Omental fat pad (tissue), 3 donors: ENCODE measurements at regions not wholly inside any gene's neighbourhood (a gene's known extent, or its start where the extent isn't known, plus 50 kb on each side); places are given as distances from the start of the nearest gene placed in this dataset.

Source experiments
- ATAC-seq: fragments of 150-250 bp; one replicate; pipeline ENCODE4 v1.9.1; 2016; ENCODE audit warnings: mild to moderate bottlenecking, moderate library complexity; ENCODE audit not compliant: low FRiP score
- DNase-seq: peaks from one replicate; pipeline ENCODE4 v3.0.0-alpha.2; 2019; ENCODE audit warnings: low spot score
- CTCF ChIP-seq, 3 donors: fragments of 450-650 bp; IDR thresholded peaks; one replicate each; pipeline ENCODE4 v1.5.1; 2016 to 2017; ENCODE audit warnings: antibody characterized with exemption in 3 of 3, mild to moderate bottlenecking in 3 of 3, moderate library complexity in 2 of 3

DNA sequence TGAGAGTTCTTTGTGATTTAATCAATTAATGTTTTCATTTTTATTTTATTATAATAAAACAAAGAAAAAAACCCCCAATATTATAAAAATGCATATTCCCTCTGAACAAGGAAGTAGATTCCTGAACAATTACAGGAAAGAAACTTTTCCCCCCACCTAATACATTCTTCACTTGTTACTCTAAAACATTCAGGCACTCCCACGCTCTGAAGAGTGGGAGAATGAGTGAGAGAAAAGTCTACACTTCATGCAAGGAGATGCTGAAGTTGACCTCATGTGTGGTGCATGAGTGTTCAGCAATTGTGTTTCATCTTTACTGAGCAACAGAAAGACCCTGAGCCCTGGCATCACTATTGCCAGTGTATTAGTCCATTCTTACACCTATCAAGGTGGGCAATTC is 244.2 kb upstream of the IGFBP3 start:
- TF ChIP-seq CTCF (IDR thresholded peaks at IDR 0.05) = no peak
- ATAC-seq (peak; percentile 71), DNase-seq (no peak)

- no peak for TF ChIP-seq CTCF (IDR thresholded peaks at IDR 0.05)
- DNase-seq (no peak), ATAC-seq (peak; percentile 43)
These were observed 243.6 kb upstream of the IGFBP3 start for GRCh38 chr7:46164629-46165028.

DNA sequence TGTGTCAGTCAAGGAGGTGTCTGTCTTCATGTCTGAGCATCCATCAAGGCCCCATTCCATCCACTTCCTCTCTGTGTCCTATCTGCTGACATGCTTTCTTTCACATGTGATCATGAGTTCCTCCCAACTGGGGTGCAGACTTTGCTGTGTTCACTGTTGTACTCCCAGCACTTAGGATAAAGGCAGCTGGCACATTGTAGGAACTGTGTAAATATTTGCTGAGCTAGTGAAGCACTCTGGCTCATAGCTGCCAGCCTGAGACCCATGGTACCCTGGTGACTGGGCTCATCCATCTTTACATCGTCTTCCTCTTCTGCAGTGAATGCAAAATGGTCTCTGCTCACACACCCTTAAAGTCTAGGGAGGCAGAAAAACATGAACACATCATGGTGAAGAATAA is 242.2 kb upstream of the IGFBP3 start:
- TF ChIP-seq CTCF (IDR thresholded peaks at IDR 0.05) = no peak
- ATAC-seq = no peak
- DNase-seq = no peak

DNA sequence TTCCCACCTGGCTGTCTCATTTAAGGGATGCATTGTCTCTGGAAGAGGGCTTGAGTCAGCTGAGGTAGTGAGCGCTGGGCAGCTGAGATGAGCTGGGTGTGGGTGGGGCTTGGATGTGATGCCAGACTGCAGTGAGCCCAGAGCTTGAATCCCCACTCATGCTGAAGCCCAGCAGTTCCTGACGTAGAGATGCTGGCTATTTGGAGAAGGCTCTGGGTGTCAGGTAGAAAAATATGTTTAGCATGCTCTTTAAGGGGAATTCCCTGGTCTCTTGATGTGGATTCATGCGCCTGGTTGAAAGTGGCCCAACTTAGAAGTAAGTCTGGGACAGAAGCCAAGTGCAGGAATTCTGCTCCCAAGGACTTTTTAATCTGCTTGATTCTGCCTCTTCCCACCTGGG is 241.5 kb upstream of the IGFBP3 start:
- ATAC-seq (peak; percentile 84), DNase-seq (no peak)
- TF ChIP-seq CTCF (IDR thresholded peaks at IDR 0.05) = no peak

DNA sequence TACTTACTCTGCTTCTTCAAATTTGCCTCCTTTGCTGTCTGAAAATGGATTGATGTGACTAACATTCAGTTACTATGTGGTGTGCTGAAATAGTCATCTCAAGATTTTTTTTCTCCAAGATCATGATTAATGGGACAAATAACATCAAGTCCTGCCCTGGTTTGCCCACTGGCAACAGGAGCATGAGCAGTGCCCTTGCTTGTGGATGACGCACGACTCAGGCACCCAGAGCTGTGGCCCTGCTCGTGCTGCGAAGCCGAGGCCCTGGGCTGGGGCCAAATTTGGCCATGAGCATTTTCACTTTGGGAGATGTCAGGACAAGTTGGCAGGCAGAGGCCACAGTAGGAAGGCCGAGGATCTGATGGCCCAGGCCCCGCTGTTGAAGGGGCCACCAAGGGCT is 239.8 kb upstream of the IGFBP3 start:
- ATAC-seq (no peak), DNase-seq (no peak)
- TF ChIP-seq CTCF (IDR thresholded peaks at IDR 0.05) = no peak

GRCh38 chr7:46157931-46158330 is 236.9 kb upstream of the IGFBP3 start:
- ATAC-seq = no peak
- no peak for TF ChIP-seq CTCF (IDR thresholded peaks at IDR 0.05)
- no peak for DNase-seq

GRCh38 chr7:46157404-46157803 is 236.3 kb upstream of the IGFBP3 start:
- no peak for TF ChIP-seq CTCF (IDR thresholded peaks at IDR 0.05)
- ATAC-seq = no peak
- no peak for DNase-seq
